LNCaP clone FGC (cell line): ENCODE measurements at regions not wholly inside any gene's neighbourhood (a gene's known extent, or its start where the extent isn't known, plus 50 kb on each side); places are given as distances from the start of the nearest gene placed in this dataset.
"Not testable (repeated sequence)": the region's sequence is repeated elsewhere in the genome, so short reads cannot be mapped to it uniquely, and the experiment has no call there.

Experiments used
- DNase-seq: peaks from one replicate; pipeline ENCODE4 v3.0.0-alpha.2; 2011; ENCODE audit warnings: low read depth
- H3K4me3 ChIP-seq: 2 replicates; pipeline ENCODE4 v1.5.1; 2011; ENCODE audit warnings: mild to moderate bottlenecking, low read depth, low read length, control low read depth
- TF ChIP-seq, protein P1 (sequence below): IDR thresholded peaks from 2 replicates; pipeline ENCODE4 v1.5.1; 2012; ENCODE audit warnings: mild to moderate bottlenecking; ENCODE audit not compliant: control insufficient read depth, insufficient read depth; ENCODE audit errors: extremely low read depth

DNA sequence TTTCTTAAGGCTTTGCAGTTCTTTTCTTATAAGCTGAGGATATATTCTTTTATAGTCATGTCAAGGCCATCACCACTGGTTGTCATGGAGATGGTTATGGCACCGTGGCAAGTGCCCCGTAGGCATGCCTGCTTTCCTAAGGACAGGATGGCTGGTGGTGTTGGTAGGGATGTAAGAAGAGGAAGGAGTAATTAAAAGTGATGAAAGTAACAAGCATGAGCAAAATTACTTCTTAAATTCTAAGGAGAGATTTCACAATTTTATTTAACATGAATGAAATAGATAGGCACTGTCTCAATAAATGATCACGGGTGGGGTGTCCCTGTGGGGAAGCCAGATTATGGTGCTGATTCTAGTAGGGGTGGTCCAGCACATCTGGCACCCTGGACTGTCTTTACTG, 290.2 kb upstream of the KLF4 start:
- no peak overlapping the region for H3K4me3 ChIP-seq
- no peak for DNase-seq
- TF ChIP-seq, protein P1, sequence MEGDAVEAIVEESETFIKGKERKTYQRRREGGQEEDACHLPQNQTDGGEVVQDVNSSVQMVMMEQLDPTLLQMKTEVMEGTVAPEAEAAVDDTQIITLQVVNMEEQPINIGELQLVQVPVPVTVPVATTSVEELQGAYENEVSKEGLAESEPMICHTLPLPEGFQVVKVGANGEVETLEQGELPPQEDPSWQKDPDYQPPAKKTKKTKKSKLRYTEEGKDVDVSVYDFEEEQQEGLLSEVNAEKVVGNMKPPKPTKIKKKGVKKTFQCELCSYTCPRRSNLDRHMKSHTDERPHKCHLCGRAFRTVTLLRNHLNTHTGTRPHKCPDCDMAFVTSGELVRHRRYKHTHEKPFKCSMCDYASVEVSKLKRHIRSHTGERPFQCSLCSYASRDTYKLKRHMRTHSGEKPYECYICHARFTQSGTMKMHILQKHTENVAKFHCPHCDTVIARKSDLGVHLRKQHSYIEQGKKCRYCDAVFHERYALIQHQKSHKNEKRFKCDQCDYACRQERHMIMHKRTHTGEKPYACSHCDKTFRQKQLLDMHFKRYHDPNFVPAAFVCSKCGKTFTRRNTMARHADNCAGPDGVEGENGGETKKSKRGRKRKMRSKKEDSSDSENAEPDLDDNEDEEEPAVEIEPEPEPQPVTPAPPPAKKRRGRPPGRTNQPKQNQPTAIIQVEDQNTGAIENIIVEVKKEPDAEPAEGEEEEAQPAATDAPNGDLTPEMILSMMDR: no peak

DNA sequence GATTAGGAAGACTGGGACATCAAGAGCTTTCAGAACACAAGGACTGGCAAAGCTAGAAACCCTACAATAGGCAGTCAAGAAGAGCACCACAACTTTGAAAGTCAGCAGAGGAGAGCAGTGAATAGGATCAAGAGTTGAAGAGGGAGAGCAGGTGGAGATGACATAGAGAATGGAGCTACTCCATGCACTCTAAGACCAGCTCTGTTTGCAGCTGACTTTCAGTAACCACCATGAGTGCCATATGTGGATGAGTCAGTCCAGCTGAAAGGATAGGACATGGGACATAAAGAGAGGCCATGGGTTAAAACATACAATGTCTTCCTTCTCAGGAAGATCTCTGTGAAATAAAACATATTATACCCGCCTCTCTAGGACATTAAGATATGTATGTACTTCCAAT, 289.1 kb upstream of the KLF4 start:
- TF ChIP-seq, protein P1: no peak
- DNase-seq: no peak
- H3K4me3 ChIP-seq: no peak overlapping the region

DNA sequence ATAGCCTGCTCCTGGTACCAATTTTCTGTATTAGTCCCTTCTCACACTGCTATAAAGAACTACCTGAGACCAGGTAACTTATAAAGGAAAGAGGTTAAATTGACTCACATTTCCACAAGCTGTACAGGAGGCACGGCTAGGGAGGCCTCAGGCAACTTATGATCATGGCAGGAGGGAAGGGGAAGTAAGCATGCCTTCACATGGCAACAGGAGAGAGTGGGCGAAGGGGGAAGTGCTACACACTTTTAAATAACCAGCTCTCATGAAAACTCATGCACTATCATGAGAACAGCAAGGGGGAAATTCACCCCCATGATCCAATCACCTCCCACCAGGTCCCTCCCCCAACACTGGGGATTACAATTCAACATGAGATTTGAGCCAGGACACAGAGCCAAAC, 284.5 kb upstream of the KLF4 start:
- not testable (repeated sequence) for DNase-seq, H3K4me3 ChIP-seq

DNA sequence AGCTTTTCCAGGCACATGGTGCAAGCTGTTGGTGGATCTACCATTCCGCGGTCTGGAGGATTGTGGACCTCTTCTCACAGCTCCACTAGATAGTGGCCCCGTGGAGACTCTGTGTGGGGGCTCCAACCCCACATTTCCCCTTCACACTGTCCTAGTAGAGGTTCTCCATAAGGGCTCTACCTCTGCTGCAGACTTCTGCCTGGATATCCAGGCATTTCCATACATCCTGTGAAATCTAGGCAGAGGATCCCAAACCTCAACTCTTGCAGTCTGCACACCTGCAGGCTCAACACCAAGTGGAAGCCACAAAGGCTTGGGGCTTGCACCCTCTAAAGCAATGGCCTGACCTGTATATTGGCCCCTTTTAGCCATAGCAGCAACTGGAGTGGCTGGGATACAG, 283.4 kb upstream of the KLF4 start:
- H3K4me3 ChIP-seq: no peak overlapping the region
- no peak for DNase-seq
- TF ChIP-seq, protein P1: no peak

GRCh38 chr9:107770716-107771115, 281.1 kb upstream of the KLF4 start:
- TF ChIP-seq, protein P1: no peak
- H3K4me3 ChIP-seq: no peak overlapping the region
- no peak for DNase-seq

- TF ChIP-seq, protein P1: no peak
- no peak for DNase-seq
- no peak overlapping the region for H3K4me3 ChIP-seq
These were observed 278.7 kb upstream of the KLF4 start for GRCh38 chr9:107768224-107768623.

GRCh38 chr9:107767711-107768110, 278.1 kb upstream of the KLF4 start:
- H3K4me3 ChIP-seq: no peak overlapping the region
- no peak for DNase-seq
- TF ChIP-seq, protein P1: no peak

GRCh38 chr9:107763469-107763868, 273.9 kb upstream of the KLF4 start:
- not testable (repeated sequence) for DNase-seq, H3K4me3 ChIP-seq
